GM12891 (cell line): ENCODE measurements at regions not wholly inside any gene's neighbourhood (a gene's known extent, or its start where the extent isn't known, plus 50 kb on each side); places are given as distances from the start of the nearest gene placed in this dataset.

Source experiments
- POLR2A ChIP-seq: IDR thresholded peaks from 2 replicates; pipeline ENCODE4 v1.6.1; 2011; ENCODE audit warnings: low read depth, low read length, control low read depth
- POLR2AphosphoS5 ChIP-seq: IDR thresholded peaks from 2 replicates; pipeline ENCODE4 v1.6.1; 2011; ENCODE audit warnings: low read depth, low read length, control low read depth
- SPI1 ChIP-seq: IDR thresholded peaks from 2 replicates; pipeline ENCODE4 v1.6.1; 2011; ENCODE audit warnings: low read depth, low read length, control low read depth
- TAF1 ChIP-seq: IDR thresholded peaks from 2 replicates; pipeline ENCODE4 v1.6.1; 2011; ENCODE audit warnings: low read depth, low read length, control low read depth

- TF ChIP-seq POLR2A (no peak), POLR2AphosphoS5 (no peak), TAF1 (no peak), SPI1 (no peak)
Observed at GRCh38 chr20:55116598-55116997, 641.2 kb downstream of the DOK5 start.
